OCI-LY3 (cell line): ENCODE measurements at regions not wholly inside any gene's neighbourhood (a gene's known extent, or its start where the extent isn't known, plus 50 kb on each side); places are given as distances from the start of the nearest gene placed in this dataset.

Source experiments
- H2AFZ ChIP-seq: fragments of 200-600, 300-600 bp; shearing (Covaris generic); 2 replicates; pipeline ENCODE4 v1.6.0; 2014; ENCODE audit warnings: antibody characterized with exemption, low read depth, low read length
- H3K27ac ChIP-seq: fragments of 200-600, 300-600 bp; sonication (generic); 2 replicates; pipeline ENCODE4 v1.5.1; 2014; ENCODE audit warnings: mild to moderate bottlenecking, low read length, moderate library complexity, mixed read lengths
- H3K27me3 ChIP-seq: fragments of 200-600, 300-600 bp; sonication (generic); 2 replicates; pipeline ENCODE4 v1.6.1; 2014; ENCODE audit warnings: low read depth, low read length, mixed read lengths
- H3K36me3 ChIP-seq: fragments of 200-600, 300-600 bp; sonication (generic); replicated peaks from 2 replicates; pipeline ENCODE3; 2014; ENCODE audit warnings: low read depth, low read length, mixed read lengths
- H3K4me1 ChIP-seq: fragments of 300-600, 200-600 bp; sonication (generic); 2 replicates; pipeline ENCODE4 v1.6.1; 2014; ENCODE audit warnings: low read length, mixed read lengths
- H3K4me2 ChIP-seq: fragments of 200-600, 300-600 bp; sonication (generic); 2 replicates; pipeline ENCODE4 v1.6.1; 2014; ENCODE audit warnings: low read length, mixed read lengths
- H3K4me3 ChIP-seq: fragments of 300-600, 200-600 bp; sonication (generic); 2 replicates; pipeline ENCODE4 v1.5.1; 2014; ENCODE audit warnings: antibody characterized with exemption, mild to moderate bottlenecking, low read length, moderate library complexity
- H3K79me2 ChIP-seq: fragments of 300-600, 200-600 bp; shearing (Covaris generic); 2 replicates; pipeline ENCODE4 v1.6.1; 2014; ENCODE audit warnings: mild to moderate bottlenecking, low read length, mixed read lengths
- H3K9ac ChIP-seq: fragments of 300-600, 200-600 bp; shearing (Covaris generic); 2 replicates; pipeline ENCODE4 v1.6.0; 2014; ENCODE audit warnings: mild to moderate bottlenecking, low read length, moderate library complexity
- H3K9me3 ChIP-seq: fragments of 200-600, 300-600 bp; shearing (Covaris generic); 2 replicates; pipeline ENCODE4 v1.6.1; 2014; ENCODE audit warnings: low read length, mixed read lengths; ENCODE audit not compliant: insufficient read depth
- H4K20me1 ChIP-seq: fragments of 200-600, 300-600 bp; sonication (generic); 2 replicates; pipeline ENCODE4 v1.6.1; 2016; ENCODE audit warnings: low read length, mixed read lengths; ENCODE audit not compliant: insufficient read depth
- CTCF ChIP-seq: fragments of 200-600, 300-600 bp; sonication (generic); IDR thresholded peaks from 2 replicates; pipeline ENCODE4 v1.5.1; 2014; ENCODE audit warnings: antibody characterized with exemption, low read length, low read depth
- EZH2phosphoT487 ChIP-seq: fragments of 200-600 bp; shearing (Covaris generic); IDR thresholded peaks from 2 replicates; pipeline ENCODE4 v1.6.1; 2018; ENCODE audit warnings: antibody characterized with exemption, mixed run types, low read depth

- Histone ChIP-seq H2AFZ (no peak overlapping the region), H3K4me1 (no peaks in the 10 kb centered on the region), H3K79me2 (no peaks in the 10 kb centered on the region), H3K9ac (no peak overlapping the region), H3K27me3 (no peaks in the 10 kb centered on the region), H3K4me2 (no peak overlapping the region), H3K27ac (no peak overlapping the region), H4K20me1 (no peaks in the 10 kb centered on the region), H3K9me3 (no peaks in the 10 kb centered on the region), H3K36me3 (no peaks in the 10 kb centered on the region), H3K4me3 (no peak overlapping the region)
- TF ChIP-seq CTCF: no peak
- TF ChIP-seq EZH2phosphoT487: no peak
Measured at GRCh38 chr7:46705386-46706255, 784.5 kb upstream of the IGFBP3 start.

- H3K4me1 ChIP-seq: peaks cover 25% of the 10 kb centered on the region
- H3K27ac ChIP-seq: no peak overlapping the region
- no peak overlapping the region for H3K4me3 ChIP-seq
- no peaks in the 10 kb centered on the region for H3K79me2 ChIP-seq
- peaks cover 3% of the 10 kb centered on the region for H3K36me3 ChIP-seq
- no peak overlapping the region for H3K4me2 ChIP-seq
- peaks cover 5% of the 10 kb centered on the region; the same call in 1 of the 2 replicates for H3K9me3 ChIP-seq
- TF ChIP-seq CTCF (no peak), EZH2phosphoT487 (no peak)
- no peak overlapping the region for H2AFZ ChIP-seq
- no peaks in the 10 kb centered on the region for H3K27me3 ChIP-seq
- no peak overlapping the region for H3K9ac ChIP-seq
- no peaks in the 10 kb centered on the region for H4K20me1 ChIP-seq
Measured at GRCh38 chr7:46696741-46697140, 775.7 kb upstream of the IGFBP3 start.

GRCh38 chr7:46695051-46695708, 774.1 kb upstream of the IGFBP3 start:
- no peak overlapping the region for H3K4me3 ChIP-seq
- peak overlapping the region; percentile 71 for H2AFZ ChIP-seq
- no peaks in the 10 kb centered on the region for H4K20me1 ChIP-seq
- H3K27me3 ChIP-seq: no peaks in the 10 kb centered on the region
- no peak for TF ChIP-seq EZH2phosphoT487
- H3K27ac ChIP-seq: no peak overlapping the region
- no peaks in the 10 kb centered on the region for H3K79me2 ChIP-seq
- H3K36me3 ChIP-seq: peaks cover 3% of the 10 kb centered on the region
- no peak overlapping the region for H3K9ac ChIP-seq
- H3K9me3 ChIP-seq: peaks cover 5% of the 10 kb centered on the region; the same call in 1 of the 2 replicates
- peak overlapping the region; percentile 30 for H3K4me2 ChIP-seq
- peaks cover 25% of the 10 kb centered on the region for H3K4me1 ChIP-seq

GRCh38 chr7:46694058-46694457, 773.0 kb upstream of the IGFBP3 start:
- H2AFZ ChIP-seq: 0 out of 2 replicates have a peak overlapping the region, but pooled peaks have one; percentile 5

More at GRCh38 chr7:46694058-46694457, 773.0 kb upstream of the IGFBP3 start:
- H3K4me1 ChIP-seq: peaks cover 25% of the 10 kb centered on the region
- H3K4me2 ChIP-seq: no peak overlapping the region
- no peak for TF ChIP-seq EZH2phosphoT487
- TF ChIP-seq CTCF: no peak
- no peaks in the 10 kb centered on the region for H4K20me1 ChIP-seq
- H3K4me3 ChIP-seq: no peak overlapping the region
- peaks cover 5% of the 10 kb centered on the region; the same call in 1 of the 2 replicates for H3K9me3 ChIP-seq
- no peak overlapping the region for H3K9ac ChIP-seq
- no peaks in the 10 kb centered on the region for H3K27me3 ChIP-seq
- H3K36me3 ChIP-seq: peaks cover 3% of the 10 kb centered on the region
- no peak overlapping the region for H3K27ac ChIP-seq
- no peaks in the 10 kb centered on the region for H3K79me2 ChIP-seq
